Activated CD4-positive, alpha-beta memory T cell treated with anti-CD3 and anti-CD28 coated beads, Interleukin-2, amount 10 ng/mL, durations not matched to agents 7 days and 5 days (primary cell): ENCODE measurements at regions not wholly inside any gene's neighbourhood (a gene's known extent, or its start where the extent isn't known, plus 50 kb on each side); places are given as distances from the start of the nearest gene placed in this dataset.
"Not testable (repeated sequence)": the region's sequence is repeated elsewhere in the genome, so short reads cannot be mapped to it uniquely, and the experiment has no call there.

ENCODE experiments used
- CTCF ChIA-PET: fragments of 350-600 bp; sonication (Branson Sonifier 250); formaldehyde crosslinking; loops from one replicate; lab custom pipeline; 2021; ENCODE audit warnings: antibody characterized with exemption, inconsistent platforms; lab: Charles Lee
- POLR2A ChIA-PET: fragments of 350-600 bp; sonication (Branson Sonifier 250); formaldehyde crosslinking; loops from one replicate; lab custom pipeline; 2021; ENCODE audit warnings: antibody characterized with exemption; lab: Charles Lee
- DNase-seq: peaks from one replicate; pipeline ENCODE4 v3.0.0-alpha.2; 2020
- H3K27ac Mint-ChIP-seq: one replicate; pipeline ENCODE4 v1.8.0; 2021; ENCODE audit warnings: mild to moderate bottlenecking, mixed read lengths
- H3K27me3 Mint-ChIP-seq: one replicate; pipeline ENCODE4 v1.8.0; 2021; ENCODE audit warnings: mixed read lengths
- H3K36me3 Mint-ChIP-seq: one replicate; pipeline ENCODE4 v1.8.0; 2021; ENCODE audit warnings: low read depth, mixed read lengths
- H3K4me1 Mint-ChIP-seq: one replicate; pipeline ENCODE4 v1.8.0; 2021; ENCODE audit warnings: mixed read lengths
- H3K4me3 Mint-ChIP-seq: one replicate; pipeline ENCODE4 v1.8.0; 2021; ENCODE audit warnings: mild to moderate bottlenecking, mixed read lengths
- H3K9me3 Mint-ChIP-seq: one replicate; pipeline ENCODE4 v1.8.0; 2021; ENCODE audit warnings: mixed read lengths

- H3K9me3 Mint-ChIP-seq: peaks cover 4% of the 10 kb centered on the region
- ChIA-PET CTCF (no interaction called here), POLR2A (no interaction called here)
- H3K27me3 Mint-ChIP-seq: no peaks in the 10 kb centered on the region
- H3K4me1 Mint-ChIP-seq: no peaks in the 10 kb centered on the region
- H3K36me3 Mint-ChIP-seq: no peaks in the 10 kb centered on the region
- DNase-seq: no peak
- H3K4me3 Mint-ChIP-seq: no peak overlapping the region
- no peak overlapping the region for H3K27ac Mint-ChIP-seq
Measured at GRCh38 chr2:34810456-34810855, 1211.4 kb upstream of the FAM98A start.

DNA sequence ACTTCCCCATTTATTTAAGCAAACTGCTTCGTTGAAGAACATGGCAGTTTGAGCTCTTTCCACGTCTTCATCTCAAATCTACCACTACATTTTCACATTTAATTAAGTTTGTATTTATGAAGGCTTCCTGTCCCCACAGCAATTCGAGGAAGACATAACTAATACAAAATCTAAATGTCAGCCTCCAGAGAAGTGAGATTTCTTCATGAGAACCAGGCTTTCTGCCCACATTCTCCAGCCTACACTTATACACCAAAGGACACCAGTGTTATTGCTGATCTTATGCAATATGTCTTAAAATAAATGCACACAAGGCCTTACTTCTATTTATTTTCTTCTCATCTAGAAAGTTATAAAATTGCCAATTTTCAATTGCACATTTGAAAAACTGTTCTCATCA, 1209.3 kb upstream of the FAM98A start:
- no peaks in the 10 kb centered on the region for H3K27me3 Mint-ChIP-seq
- no peak for DNase-seq
- CTCF ChIA-PET: no interaction called here
- no peak overlapping the region for H3K4me3 Mint-ChIP-seq
- H3K4me1 Mint-ChIP-seq: no peaks in the 10 kb centered on the region
- H3K27ac Mint-ChIP-seq: no peak overlapping the region
- H3K9me3 Mint-ChIP-seq: peaks cover 1% of the 10 kb centered on the region
- POLR2A ChIA-PET: no interaction called here
- H3K36me3 Mint-ChIP-seq: no peaks in the 10 kb centered on the region

DNA sequence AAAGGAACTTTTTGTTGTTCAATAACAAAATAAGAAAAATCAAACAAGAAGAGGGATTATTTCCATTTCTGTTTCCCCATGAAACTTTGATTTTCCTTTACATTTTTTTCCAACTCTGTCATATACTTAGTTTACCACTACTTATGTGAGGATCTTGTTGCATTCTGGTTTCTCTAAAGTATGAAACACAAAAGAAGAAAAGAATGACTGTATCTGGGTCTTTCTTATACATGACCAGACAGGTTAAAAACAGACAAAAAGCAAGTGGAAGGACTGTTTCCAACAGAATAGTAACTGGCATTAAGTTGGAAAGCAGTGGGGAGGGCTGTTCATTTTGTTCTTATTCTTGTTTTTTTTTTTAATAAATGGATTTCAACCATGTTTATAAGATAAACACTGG, 1207.8 kb upstream of the FAM98A start:
- Mint-ChIP-seq H3K4me3 (no peak overlapping the region), H3K36me3 (no peaks in the 10 kb centered on the region), H3K4me1 (no peaks in the 10 kb centered on the region), H3K27me3 (no peaks in the 10 kb centered on the region), H3K27ac (no peak overlapping the region), H3K9me3 (peaks cover 1% of the 10 kb centered on the region)
- DNase-seq: no peak
- ChIA-PET CTCF (no interaction called here), POLR2A (no interaction called here)

GRCh38 chr2:34806396-34806795, 1207.3 kb upstream of the FAM98A start:
- ChIA-PET POLR2A (no interaction called here), CTCF (no interaction called here)
- Mint-ChIP-seq H3K9me3 (peaks cover 1% of the 10 kb centered on the region), H3K36me3 (no peaks in the 10 kb centered on the region), H3K4me3 (no peak overlapping the region), H3K27me3 (no peaks in the 10 kb centered on the region), H3K27ac (no peak overlapping the region), H3K4me1 (no peaks in the 10 kb centered on the region)
- no peak for DNase-seq

GRCh38 chr2:34799556-34799955, 1200.5 kb upstream of the FAM98A start:
- Mint-ChIP-seq H3K36me3 (no peaks in the 10 kb centered on the region), H3K27me3 (no peaks in the 10 kb centered on the region), H3K4me3 (no peak overlapping the region), H3K9me3 (no peaks in the 10 kb centered on the region), H3K27ac (no peak overlapping the region), H3K4me1 (no peaks in the 10 kb centered on the region)
- CTCF ChIA-PET: no interaction called here
- no peak for DNase-seq
- POLR2A ChIA-PET: no interaction called here

DNA sequence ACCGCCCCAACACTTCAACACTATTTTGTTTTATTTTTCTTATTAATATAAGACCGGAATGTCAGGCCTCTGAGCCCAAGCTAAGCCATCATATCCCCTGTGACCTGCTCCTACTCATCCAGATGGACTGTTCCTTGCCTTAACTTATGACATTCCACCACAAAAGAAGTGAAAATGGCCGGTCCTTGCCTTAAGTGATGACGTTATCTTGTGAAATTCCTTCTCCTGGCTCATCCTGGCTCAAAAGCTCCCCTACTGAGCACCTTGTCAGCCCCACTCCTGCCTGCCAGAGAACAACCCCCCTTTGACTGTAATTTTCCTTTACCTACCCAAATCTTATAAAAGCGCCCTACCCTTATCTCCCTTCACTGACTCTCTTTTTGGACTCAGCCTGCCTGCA, 1196.5 kb upstream of the FAM98A start:
- POLR2A ChIA-PET, H3K27me3 Mint-ChIP-seq, DNase-seq, H3K27ac Mint-ChIP-seq, H3K36me3 Mint-ChIP-seq, H3K9me3 Mint-ChIP-seq, CTCF ChIA-PET, H3K4me1 Mint-ChIP-seq, H3K4me3 Mint-ChIP-seq: not testable (repeated sequence)

DNA sequence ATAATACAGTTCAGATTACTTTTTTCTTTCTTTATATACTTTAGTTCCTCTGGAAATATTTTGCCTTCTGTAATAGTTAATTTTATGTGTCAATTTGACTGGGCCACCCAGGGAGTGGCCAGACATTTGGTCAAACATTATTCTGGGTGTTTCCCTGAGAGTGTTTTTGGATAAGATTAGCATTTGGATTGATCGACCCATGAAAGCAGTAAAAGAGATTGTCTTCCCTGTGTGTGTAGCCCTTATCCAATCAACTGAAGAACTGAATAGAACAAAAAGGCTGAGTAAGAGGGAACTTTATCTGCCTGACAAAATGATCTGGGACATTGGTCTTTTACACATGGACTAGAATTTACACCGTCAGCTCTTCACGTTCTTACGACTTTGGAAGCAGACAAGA, 1190.1 kb upstream of the FAM98A start:
- Mint-ChIP-seq H3K27ac (no peak overlapping the region), H3K4me1 (no peaks in the 10 kb centered on the region), H3K4me3 (no peak overlapping the region), H3K27me3 (no peaks in the 10 kb centered on the region), H3K9me3 (peaks cover 4% of the 10 kb centered on the region), H3K36me3 (no peaks in the 10 kb centered on the region)
- CTCF ChIA-PET: no interaction called here
- POLR2A ChIA-PET: no interaction called here
- DNase-seq: no peak

GRCh38 chr2:34787341-34787740, 1188.2 kb upstream of the FAM98A start:
- DNase-seq: no peak
- CTCF ChIA-PET: no interaction called here
- Mint-ChIP-seq H3K4me1 (no peaks in the 10 kb centered on the region), H3K4me3 (no peak overlapping the region), H3K36me3 (no peaks in the 10 kb centered on the region), H3K27ac (no peak overlapping the region), H3K27me3 (no peaks in the 10 kb centered on the region), H3K9me3 (peaks cover 4% of the 10 kb centered on the region)
- POLR2A ChIA-PET: no interaction called here

DNA sequence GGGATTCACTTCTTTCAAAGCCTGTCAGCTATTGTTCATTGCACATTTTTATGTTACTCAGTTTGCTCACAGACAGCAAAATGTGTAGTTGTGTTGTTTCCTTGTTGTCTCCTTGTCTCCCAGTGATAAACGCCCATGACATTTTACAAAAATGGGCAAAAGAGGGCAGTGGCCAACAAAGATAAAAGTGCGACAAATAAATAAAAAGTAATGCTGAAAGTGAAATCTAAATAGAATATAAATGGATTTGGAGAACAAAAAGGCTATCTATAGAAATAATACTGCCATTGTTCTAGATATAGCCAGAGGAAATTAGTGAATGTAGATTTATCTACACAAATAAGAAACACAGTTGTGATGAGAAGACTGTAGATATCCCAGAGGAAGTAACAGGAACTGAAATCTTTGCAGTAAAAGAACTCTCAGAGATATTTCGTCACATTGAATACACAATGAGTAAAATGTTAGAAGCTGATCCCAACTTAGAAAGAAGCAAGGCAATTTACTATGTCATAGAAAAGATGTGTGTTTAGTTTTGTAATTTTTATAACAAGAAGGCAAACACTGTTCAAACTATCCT, 1186.2 kb upstream of the FAM98A start:
- no peaks in the 10 kb centered on the region for H3K36me3 Mint-ChIP-seq
- ChIA-PET POLR2A (no interaction called here), CTCF (no interaction called here)
- no peak for DNase-seq
- H3K27me3 Mint-ChIP-seq: no peaks in the 10 kb centered on the region
- H3K9me3 Mint-ChIP-seq: peaks cover 3% of the 10 kb centered on the region
- H3K27ac Mint-ChIP-seq: no peak overlapping the region
- H3K4me1 Mint-ChIP-seq: no peaks in the 10 kb centered on the region
- no peak overlapping the region for H3K4me3 Mint-ChIP-seq

DNA sequence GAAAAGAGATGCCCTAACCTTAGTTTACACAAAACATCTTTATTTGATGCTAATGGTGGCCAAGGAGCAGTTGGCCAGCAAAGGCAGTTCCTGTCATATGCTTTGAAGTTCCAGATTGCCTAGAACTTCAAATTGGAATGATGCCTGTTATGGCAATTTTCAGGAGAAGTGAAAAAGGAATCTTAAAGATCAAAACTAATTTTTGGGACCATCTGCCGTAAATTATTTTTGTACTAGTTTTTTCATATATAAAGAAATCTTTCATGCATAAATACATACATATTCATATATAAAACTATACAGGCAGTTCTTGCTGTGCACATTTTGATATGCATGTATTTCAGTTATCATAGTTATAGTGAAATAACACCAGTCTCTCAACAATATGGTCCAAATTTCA, 1185.6 kb upstream of the FAM98A start:
- CTCF ChIA-PET: no interaction called here
- H3K9me3 Mint-ChIP-seq: peaks cover 3% of the 10 kb centered on the region
- DNase-seq: no peak
- H3K4me3 Mint-ChIP-seq: no peak overlapping the region
- no peaks in the 10 kb centered on the region for H3K36me3 Mint-ChIP-seq
- POLR2A ChIA-PET: no interaction called here
- no peaks in the 10 kb centered on the region for H3K4me1 Mint-ChIP-seq
- H3K27ac Mint-ChIP-seq: no peak overlapping the region
- H3K27me3 Mint-ChIP-seq: no peaks in the 10 kb centered on the region

- H3K4me3 Mint-ChIP-seq, H3K36me3 Mint-ChIP-seq, H3K9me3 Mint-ChIP-seq, H3K27me3 Mint-ChIP-seq, H3K27ac Mint-ChIP-seq, H3K4me1 Mint-ChIP-seq, DNase-seq, POLR2A ChIA-PET, CTCF ChIA-PET: not testable (repeated sequence)
Measured at GRCh38 chr2:34750742-34751141, 1151.6 kb upstream of the FAM98A start.

DNA sequence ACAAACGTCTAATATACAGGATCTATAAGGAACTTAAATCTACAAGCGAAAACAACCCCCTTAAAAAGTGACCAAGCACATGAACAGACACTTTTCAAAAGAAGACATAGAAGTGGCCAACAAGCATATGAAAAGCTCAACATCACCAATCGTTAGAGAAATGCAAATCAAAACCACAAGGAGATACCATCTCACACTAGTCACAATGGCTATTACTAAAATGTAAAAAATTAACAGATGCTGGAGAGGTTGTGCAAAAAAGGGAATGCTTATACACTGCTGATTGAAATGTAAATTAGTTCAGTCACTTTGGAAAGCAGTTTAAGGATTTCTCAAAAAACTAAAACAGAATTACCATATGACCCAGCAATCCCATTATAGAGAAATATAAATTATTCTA, 1148.5 kb upstream of the FAM98A start:
- Mint-ChIP-seq H3K36me3 (no peaks in the 10 kb centered on the region), H3K4me3 (no peak overlapping the region), H3K4me1 (no peaks in the 10 kb centered on the region), H3K9me3 (peaks cover 2% of the 10 kb centered on the region), H3K27ac (no peak overlapping the region), H3K27me3 (no peaks in the 10 kb centered on the region)
- ChIA-PET POLR2A (no interaction called here), CTCF (no interaction called here)
- DNase-seq: no peak

DNA sequence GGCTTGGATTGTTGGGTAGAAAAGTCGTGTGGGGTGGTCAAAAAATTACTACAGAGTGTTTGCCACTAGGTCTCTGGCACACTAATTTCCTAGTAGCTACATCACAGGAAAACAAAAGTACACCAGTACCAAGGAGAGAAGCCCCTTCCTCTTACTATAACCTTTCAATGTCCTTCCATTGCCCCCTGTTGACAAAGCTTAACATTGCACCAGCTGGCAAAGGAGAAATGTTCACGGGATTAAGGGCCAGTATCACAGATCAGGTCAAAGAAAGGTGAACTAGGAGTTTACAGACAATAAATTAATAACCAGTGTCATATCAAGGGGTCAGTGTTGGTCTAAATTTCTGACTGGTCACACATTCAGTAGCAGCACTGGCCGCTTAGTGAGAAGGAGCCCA, 1139.6 kb upstream of the FAM98A start:
- CTCF ChIA-PET: no interaction called here
- no peaks in the 10 kb centered on the region for H3K27me3 Mint-ChIP-seq
- DNase-seq: no peak
- no peaks in the 10 kb centered on the region for H3K36me3 Mint-ChIP-seq
- peaks cover 5% of the 10 kb centered on the region for H3K9me3 Mint-ChIP-seq
- POLR2A ChIA-PET: no interaction called here
- no peak overlapping the region for H3K4me3 Mint-ChIP-seq
- no peaks in the 10 kb centered on the region for H3K4me1 Mint-ChIP-seq
- H3K27ac Mint-ChIP-seq: no peak overlapping the region

DNA sequence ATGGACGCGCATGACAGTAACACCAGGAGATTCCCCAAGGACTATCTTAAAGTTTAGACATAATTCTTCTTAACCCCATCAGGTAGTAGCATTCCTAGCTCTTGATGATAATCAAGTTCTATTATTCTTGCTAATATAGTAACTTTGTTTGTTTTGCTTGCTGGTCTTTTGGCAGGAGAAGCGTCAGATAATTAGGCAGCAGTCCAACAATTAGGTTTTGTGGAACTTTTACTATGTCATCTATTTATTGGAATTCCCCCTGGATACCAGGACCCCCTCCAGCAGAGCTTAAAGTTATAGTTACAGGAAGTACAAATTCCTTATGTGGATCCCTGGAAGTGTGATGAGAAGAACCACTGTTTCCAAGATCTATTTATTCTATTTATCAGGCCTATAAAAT, 1138.0 kb upstream of the FAM98A start:
- Mint-ChIP-seq H3K27ac (no peak overlapping the region), H3K4me1 (no peaks in the 10 kb centered on the region), H3K36me3 (no peaks in the 10 kb centered on the region), H3K9me3 (peaks cover 5% of the 10 kb centered on the region), H3K4me3 (no peak overlapping the region), H3K27me3 (no peaks in the 10 kb centered on the region)
- no peak for DNase-seq
- ChIA-PET POLR2A (no interaction called here), CTCF (no interaction called here)

GRCh38 chr2:34736482-34736881, 1137.4 kb upstream of the FAM98A start:
- Mint-ChIP-seq H3K9me3 (peaks cover 6% of the 10 kb centered on the region), H3K27me3 (no peaks in the 10 kb centered on the region), H3K4me3 (no peak overlapping the region), H3K4me1 (no peaks in the 10 kb centered on the region), H3K36me3 (no peaks in the 10 kb centered on the region), H3K27ac (no peak overlapping the region)
- no peak for DNase-seq
- POLR2A ChIA-PET: no interaction called here
- CTCF ChIA-PET: no interaction called here
